HG03520 (cell line): ENCODE measurements at regions not wholly inside any gene's neighbourhood (a gene's known extent, or its start where the extent isn't known, plus 50 kb on each side); places are given as distances from the start of the nearest gene placed in this dataset.

Source experiments
- ATAC-seq: cut with Tn5 transposase; IDR thresholded peaks from one replicate; pipeline ENCODE4 v1.9.1; 2021; ENCODE audit warnings: mild to moderate bottlenecking, moderate library complexity; ENCODE audit not compliant: unreplicated experiment

- ATAC-seq: no peak
Observed at GRCh38 chr2:18841248-18842150, 252.1 kb upstream of the NT5C1B start.

- ATAC-seq: no peak
Observed at GRCh38 chr2:18837240-18837639, 247.9 kb upstream of the NT5C1B start.

- no peak for ATAC-seq
Observed at GRCh38 chr2:18836436-18836835, 247.1 kb upstream of the NT5C1B start.

GRCh38 chr2:18835787-18836186 is 246.4 kb upstream of the NT5C1B start:
- ATAC-seq: no peak

GRCh38 chr2:18834341-18834740 is 245.0 kb upstream of the NT5C1B start:
- no peak for ATAC-seq

GRCh38 chr2:18833941-18834340 is 244.6 kb upstream of the NT5C1B start:
- no peak for ATAC-seq

GRCh38 chr2:18831916-18832510 is 242.6 kb upstream of the NT5C1B start:
- no peak for ATAC-seq

GRCh38 chr2:18830962-18831361 is 241.6 kb upstream of the NT5C1B start:
- no peak for ATAC-seq

GRCh38 chr2:18829976-18830375 is 240.6 kb upstream of the NT5C1B start:
- no peak for ATAC-seq

- no peak for ATAC-seq
Observed at GRCh38 chr2:18829251-18829902, 240.0 kb upstream of the NT5C1B start.

GRCh38 chr2:18828296-18828695 is 238.9 kb upstream of the NT5C1B start:
- ATAC-seq: no peak

GRCh38 chr2:18825838-18826237 is 236.5 kb upstream of the NT5C1B start:
- ATAC-seq: no peak

- ATAC-seq: no peak
Observed at GRCh38 chr2:18824915-18825314, 235.5 kb upstream of the NT5C1B start.

GRCh38 chr2:18824325-18824790 is 235.0 kb upstream of the NT5C1B start:
- no peak for ATAC-seq

GRCh38 chr2:18821431-18821830 is 232.1 kb upstream of the NT5C1B start:
- no peak for ATAC-seq

GRCh38 chr2:18820966-18821365 is 231.6 kb upstream of the NT5C1B start:
- ATAC-seq: no peak

GRCh38 chr2:18819566-18819965 is 230.2 kb upstream of the NT5C1B start:
- no peak for ATAC-seq

- ATAC-seq: no peak
Observed at GRCh38 chr2:18814387-18814786, 225.0 kb upstream of the NT5C1B start.

- ATAC-seq: no peak
Observed at GRCh38 chr2:18804536-18804935, 215.2 kb upstream of the NT5C1B start.

GRCh38 chr2:18803141-18803939 is 214.0 kb upstream of the NT5C1B start:
- no peak for ATAC-seq
